Naive B cell (primary cell): ENCODE measurements at regions not wholly inside any gene's neighbourhood (a gene's known extent, or its start where the extent isn't known, plus 50 kb on each side); places are given as distances from the start of the nearest gene placed in this dataset.
"Not testable (repeated sequence)": the region's sequence is repeated elsewhere in the genome, so short reads cannot be mapped to it uniquely, and the experiment has no call there.

Experiments used
- ATAC-seq, 2 donors: fragments of 150-1000 bp; cut with Tn5 transposase; 2 replicates each; pipeline ENCODE4 v1.10.0; 2021; ENCODE audit warnings: low read depth in 2 of 2, mild to moderate bottlenecking in 2 of 2, moderate library complexity in 2 of 2
- DNase-seq: peaks from one replicate; pipeline ENCODE4 v3.0.0; 2022
- H3K27ac Mint-ChIP-seq, 6 donors: one replicate each; pipeline ENCODE4 v1.8.0; 2020 to 2022; ENCODE audit warnings: mild to moderate bottlenecking in 6 of 6, mixed read lengths in 6 of 6, moderate library complexity in 5 of 6, inconsistent platforms in 2 of 6
- H3K27me3 Mint-ChIP-seq, 3 donors: one replicate each; pipeline ENCODE4 v1.8.0; 2021 to 2022; ENCODE audit warnings: mixed read lengths in 3 of 3, mild to moderate bottlenecking in 1 of 3
- H3K36me3 Mint-ChIP-seq, 2 donors: one replicate each; pipeline ENCODE4 v1.8.0; 2020 to 2022; ENCODE audit warnings: mixed read lengths in 2 of 2, inconsistent platforms in 1 of 2, mild to moderate bottlenecking in 1 of 2
- H3K4me1 Mint-ChIP-seq, 3 donors: one replicate each; pipeline ENCODE4 v1.8.0; 2020 to 2022; ENCODE audit warnings: mixed read lengths in 3 of 3, inconsistent platforms in 1 of 3, mild to moderate bottlenecking in 1 of 3, moderate library complexity in 1 of 3
- H3K4me3 Mint-ChIP-seq, 8 donors: one replicate each; pipeline ENCODE4 v1.8.0; 2020 to 2022; ENCODE audit warnings: mild to moderate bottlenecking in 8 of 8, mixed read lengths in 8 of 8, moderate library complexity in 8 of 8, inconsistent platforms in 2 of 8
- H3K9me3 Mint-ChIP-seq, 7 donors: one replicate each; pipeline ENCODE4 v1.8.0; 2020 to 2022; ENCODE audit warnings: mixed read lengths in 7 of 7, mild to moderate bottlenecking in 5 of 7, inconsistent platforms in 2 of 7, moderate library complexity in 1 of 7

DNA sequence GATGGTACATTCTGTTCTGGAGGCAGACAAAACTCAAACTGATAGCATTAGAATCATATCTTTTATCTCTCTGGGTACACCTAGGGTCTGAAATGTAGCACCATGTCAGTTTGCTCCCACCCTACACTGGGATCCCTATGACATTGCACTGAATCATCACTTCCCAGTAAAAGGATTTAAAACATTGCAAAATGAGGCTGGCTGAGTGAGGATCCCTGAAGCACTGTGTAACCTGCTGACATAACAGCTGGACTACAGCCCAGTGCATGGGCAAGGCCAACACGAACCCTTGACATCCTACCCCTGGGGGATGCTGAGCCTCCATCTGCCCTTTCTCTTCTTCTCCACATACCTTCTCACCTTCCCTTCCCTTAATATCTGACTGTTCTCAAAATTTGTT, 253.2 kb downstream of the TTC32 start:
- H3K4me3 Mint-ChIP-seq = no peak overlapping the region
- no peaks in the 10 kb centered on the region for H3K4me1 Mint-ChIP-seq
- peaks cover 0 to 5% (median 0%) of the 10 kb centered on the region in 7 donors for H3K9me3 Mint-ChIP-seq
- H3K36me3 Mint-ChIP-seq = no peaks in the 10 kb centered on the region
- no peak for ATAC-seq
- H3K27ac Mint-ChIP-seq = no peak overlapping the region
- no peak for DNase-seq
- H3K27me3 Mint-ChIP-seq = no peaks in the 10 kb centered on the region

DNA sequence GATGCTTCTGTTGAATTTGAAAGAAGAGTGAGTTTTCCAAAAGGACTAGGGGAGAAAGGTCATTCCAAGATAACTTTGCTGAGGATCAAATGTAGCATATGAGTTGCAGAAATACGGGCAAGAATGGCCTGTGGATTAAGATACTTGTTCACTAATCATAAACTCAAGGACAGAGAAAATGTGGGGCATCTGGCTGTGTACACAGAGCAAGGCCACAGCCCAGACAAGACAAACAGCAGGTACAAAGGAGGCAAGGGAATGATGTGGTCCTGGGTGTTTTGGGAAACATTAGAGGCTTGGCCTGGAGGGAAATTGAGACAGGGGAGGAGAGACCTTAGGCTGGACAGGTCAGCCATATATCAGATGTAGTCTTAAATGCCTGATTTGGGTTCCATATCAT, 254.8 kb downstream of the TTC32 start:
- Mint-ChIP-seq H3K27me3 (no peaks in the 10 kb centered on the region), H3K4me3 (no peak overlapping the region), H3K4me1 (no peaks in the 10 kb centered on the region), H3K27ac (no peak overlapping the region), H3K36me3 (no peaks in the 10 kb centered on the region), H3K9me3 (peaks cover 0 to 5% (median 0%) of the 10 kb centered on the region in 7 donors)
- ATAC-seq (no peak), DNase-seq (no peak)

GRCh38 chr2:19644763-19645162, 257.0 kb downstream of the TTC32 start:
- no peak for ATAC-seq
- H3K27ac Mint-ChIP-seq = no peak overlapping the region
- H3K4me3 Mint-ChIP-seq = no peak overlapping the region
- no peaks in the 10 kb centered on the region for H3K36me3 Mint-ChIP-seq
- H3K27me3 Mint-ChIP-seq = peaks cover 0 to 8% (median 0%) of the 10 kb centered on the region in 3 donors
- no peaks in the 10 kb centered on the region for H3K4me1 Mint-ChIP-seq
- no peak for DNase-seq
- peaks cover 0 to 10% (median 0%) of the 10 kb centered on the region in 7 donors for H3K9me3 Mint-ChIP-seq

GRCh38 chr2:19643117-19643518, 258.7 kb downstream of the TTC32 start:
- H3K9me3 Mint-ChIP-seq = peaks cover 0 to 10% (median 0%) of the 10 kb centered on the region in 7 donors
- no peaks in the 10 kb centered on the region for H3K4me1 Mint-ChIP-seq
- ATAC-seq = no peak

GRCh38 chr2:19642501-19642900, 259.3 kb downstream of the TTC32 start:
- H3K27me3 Mint-ChIP-seq = peaks cover 0 to 8% (median 0%) of the 10 kb centered on the region in 3 donors
- H3K9me3 Mint-ChIP-seq = peaks cover 0 to 10% (median 0%) of the 10 kb centered on the region in 7 donors
- H3K4me1 Mint-ChIP-seq = no peaks in the 10 kb centered on the region
- no peaks in the 10 kb centered on the region for H3K36me3 Mint-ChIP-seq
- DNase-seq (no peak), ATAC-seq (no peak)
- H3K4me3 Mint-ChIP-seq = no peak overlapping the region
- H3K27ac Mint-ChIP-seq = no peak overlapping the region

More at GRCh38 chr2:19643117-19643518, 258.7 kb downstream of the TTC32 start:
- Mint-ChIP-seq H3K36me3 (no peaks in the 10 kb centered on the region), H3K4me3 (no peak overlapping the region), H3K27ac (no peak overlapping the region), H3K27me3 (peaks cover 0 to 8% (median 0%) of the 10 kb centered on the region in 3 donors)
- no peak for DNase-seq

- H3K4me3 Mint-ChIP-seq = no peak overlapping the region
- peaks cover 0 to 13% (median 4%) of the 10 kb centered on the region in 3 donors for H3K27me3 Mint-ChIP-seq
- no peaks in the 10 kb centered on the region for H3K36me3 Mint-ChIP-seq
- ATAC-seq (no peak), DNase-seq (no peak)
- no peak overlapping the region for H3K27ac Mint-ChIP-seq
- H3K4me1 Mint-ChIP-seq = no peaks in the 10 kb centered on the region
- peaks cover 0 to 10% (median 0%) of the 10 kb centered on the region in 7 donors for H3K9me3 Mint-ChIP-seq
These were observed 265.8 kb downstream of the TTC32 start for GRCh38 chr2:19635951-19636510.

GRCh38 chr2:19632403-19632991, 269.3 kb downstream of the TTC32 start:
- Mint-ChIP-seq H3K9me3 (peaks cover 0 to 17% (median 10%) of the 10 kb centered on the region in 7 donors), H3K27me3 (peaks cover 0 to 13% (median 3%) of the 10 kb centered on the region in 3 donors), H3K27ac (no peak overlapping the region), H3K4me1 (no peaks in the 10 kb centered on the region), H3K4me3 (no peak overlapping the region), H3K36me3 (no peaks in the 10 kb centered on the region)
- ATAC-seq (no peak), DNase-seq (no peak)

DNA sequence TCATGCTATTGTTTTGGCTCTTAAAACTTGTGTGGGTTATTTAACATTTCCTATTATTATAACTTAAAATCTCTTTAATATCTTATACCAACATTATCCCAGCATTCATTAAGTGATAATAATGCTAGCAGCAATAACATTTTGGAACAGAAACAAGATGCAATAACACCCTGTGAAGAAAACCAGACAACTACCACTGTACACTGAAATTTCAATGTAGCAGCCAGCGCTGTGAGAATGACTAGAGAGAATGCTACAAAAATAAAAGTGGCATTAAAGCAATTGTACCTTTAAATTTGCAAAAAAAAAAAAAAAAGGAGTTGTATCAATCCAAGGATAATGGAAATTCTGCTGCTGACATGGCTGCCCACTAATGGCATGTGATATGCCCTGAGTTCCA, 269.9 kb downstream of the TTC32 start:
- Mint-ChIP-seq H3K9me3 (peaks cover 2 to 23% (median 13%) of the 10 kb centered on the region in 7 donors), H3K36me3 (peaks cover 0 to 5% of the 10 kb centered on the region in 2 donors), H3K4me3 (no peak overlapping the region), H3K27me3 (peaks cover 0 to 13% (median 3%) of the 10 kb centered on the region in 3 donors), H3K27ac (no peak overlapping the region), H3K4me1 (no peaks in the 10 kb centered on the region)
- ATAC-seq (no peak), DNase-seq (no peak)

DNA sequence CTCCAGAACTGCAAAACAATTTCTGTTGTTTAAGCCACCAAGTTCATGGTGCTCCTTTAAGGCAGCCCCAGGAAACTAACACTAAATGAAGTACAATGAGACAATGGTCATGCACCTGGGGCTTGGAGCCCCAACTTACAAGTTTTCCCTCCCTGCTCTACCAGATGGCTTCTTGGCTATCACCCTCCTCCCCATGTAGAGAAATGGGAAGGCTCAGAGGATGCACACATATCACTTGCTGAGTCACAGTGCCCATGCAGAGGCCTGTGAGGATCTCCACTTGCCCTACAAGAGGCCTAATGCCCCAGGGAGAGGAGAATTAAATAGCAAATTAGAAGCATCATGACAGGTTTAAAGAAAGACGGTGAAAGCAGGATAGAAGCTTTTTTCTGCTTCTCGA, 270.9 kb downstream of the TTC32 start:
- Mint-ChIP-seq H3K27me3 (peaks cover 0 to 13% (median 3%) of the 10 kb centered on the region in 3 donors), H3K36me3 (peaks cover 0 to 11% of the 10 kb centered on the region in 2 donors), H3K9me3 (peaks cover 9 to 28% (median 14%) of the 10 kb centered on the region in 7 donors), H3K4me1 (no peaks in the 10 kb centered on the region), H3K4me3 (no peak overlapping the region), H3K27ac (no peak overlapping the region)
- DNase-seq = no peak
- no peak for ATAC-seq

DNA sequence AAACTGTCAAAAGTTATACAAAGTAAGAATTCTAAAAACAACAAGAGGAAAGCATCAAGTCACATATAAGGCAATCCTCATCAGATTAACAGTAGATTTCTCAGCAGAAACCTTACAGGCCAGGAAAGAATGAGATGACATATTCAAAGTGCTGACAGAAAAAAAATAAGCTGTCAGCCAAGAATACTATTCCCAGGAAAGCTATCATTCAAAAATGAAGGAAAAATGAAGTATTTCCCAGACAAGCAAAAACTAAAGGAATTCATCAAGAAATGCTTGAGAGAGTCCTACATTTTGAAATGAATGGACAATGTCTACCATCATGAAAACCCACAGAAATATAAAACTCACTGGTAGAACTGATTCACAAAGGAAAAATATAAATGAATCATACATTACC, 268.9 kb upstream of the OSR1 start:
- DNase-seq = no peak
- Mint-ChIP-seq H3K9me3 (peaks cover 9 to 28% (median 13%) of the 10 kb centered on the region in 7 donors), H3K27ac (no peak overlapping the region), H3K27me3 (peaks cover 0 to 4% (median 0%) of the 10 kb centered on the region in 3 donors), H3K4me1 (no peaks in the 10 kb centered on the region), H3K4me3 (no peak overlapping the region), H3K36me3 (peaks cover 0 to 11% of the 10 kb centered on the region in 2 donors)
- ATAC-seq = no peak

GRCh38 chr2:19623488-19623887, 265.1 kb upstream of the OSR1 start:
- Mint-ChIP-seq H3K36me3 (peaks cover 0 to 11% of the 10 kb centered on the region in 2 donors), H3K9me3 (peaks cover 5 to 29% (median 16%) of the 10 kb centered on the region in 7 donors), H3K27me3 (peaks cover 0 to 4% (median 0%) of the 10 kb centered on the region in 3 donors), H3K4me3 (no peak overlapping the region), H3K27ac (no peak overlapping the region), H3K4me1 (no peaks in the 10 kb centered on the region)
- DNase-seq (no peak), ATAC-seq (no peak)

DNA sequence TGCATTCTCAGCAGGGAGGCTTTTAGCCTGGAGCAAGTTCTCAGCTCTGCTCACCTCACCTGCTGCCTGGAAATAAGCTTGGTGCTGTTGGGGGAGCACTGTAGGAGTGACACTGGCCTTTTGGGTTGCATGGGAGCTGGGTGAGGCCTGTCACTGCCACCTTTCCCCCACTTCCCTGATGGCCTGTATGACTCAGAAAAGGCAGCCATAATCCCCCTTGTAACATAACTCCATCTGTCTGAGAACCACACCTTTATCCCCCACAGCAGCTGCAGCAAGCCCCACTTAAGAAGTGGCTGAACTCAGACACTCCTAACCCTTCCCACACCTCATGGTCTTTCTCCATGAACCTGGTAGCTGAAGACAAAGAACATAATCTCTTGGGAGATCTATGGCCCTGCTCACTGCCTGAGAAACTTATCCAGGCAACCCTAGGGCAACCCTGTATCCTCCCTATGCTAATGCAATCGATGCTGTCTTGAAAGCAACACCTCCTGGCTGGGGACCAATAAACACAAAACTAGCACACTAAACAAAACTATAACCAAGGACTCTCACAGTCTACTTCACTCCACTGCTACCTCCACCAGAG, 258.9 kb upstream of the OSR1 start:
- no peaks in the 10 kb centered on the region for H3K27me3 Mint-ChIP-seq
- H3K4me1 Mint-ChIP-seq = no peaks in the 10 kb centered on the region
- peaks cover 18 to 54% (median 37%) of the 10 kb centered on the region in 7 donors for H3K9me3 Mint-ChIP-seq
- peak overlapping the region in 1 of 6 donors; percentile 76 for H3K27ac Mint-ChIP-seq
- H3K4me3 Mint-ChIP-seq = no peak overlapping the region
- ATAC-seq (no peak), DNase-seq (no peak)
- peaks cover 0 to 19% of the 10 kb centered on the region in 2 donors for H3K36me3 Mint-ChIP-seq

- not testable (repeated sequence) for H3K27me3 Mint-ChIP-seq, DNase-seq, H3K4me1 Mint-ChIP-seq, H3K27ac Mint-ChIP-seq, H3K4me3 Mint-ChIP-seq, ATAC-seq
- H3K36me3 Mint-ChIP-seq = peaks cover 0 to 19% of the 10 kb centered on the region in 2 donors
- H3K9me3 Mint-ChIP-seq = peaks cover 18 to 60% (median 37%) of the 10 kb centered on the region in 7 donors
These were observed 257.0 kb upstream of the OSR1 start for GRCh38 chr2:19615402-19615801.

DNA sequence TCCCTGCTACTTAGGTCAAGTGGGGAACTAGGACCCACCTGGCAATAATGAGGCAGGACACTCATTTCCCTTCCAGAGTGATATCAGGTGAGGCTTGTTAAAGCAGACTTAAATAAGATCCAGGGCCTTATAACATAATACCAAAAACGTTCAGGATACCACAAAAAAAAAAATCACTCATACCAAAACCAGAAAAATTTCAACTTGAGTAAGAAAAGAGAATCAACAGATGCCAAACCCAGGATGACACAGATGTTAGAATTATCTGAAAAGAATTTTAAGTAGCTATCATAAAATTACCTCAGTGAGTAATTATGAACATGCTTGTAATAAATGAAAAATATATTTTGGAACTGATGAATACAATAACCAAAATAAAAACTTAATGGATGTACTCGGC, 255.6 kb upstream of the OSR1 start:
- H3K9me3 Mint-ChIP-seq = peaks cover 20 to 56% (median 37%) of the 10 kb centered on the region in 7 donors
- H3K4me3 Mint-ChIP-seq = no peak overlapping the region
- H3K27ac Mint-ChIP-seq = no peak overlapping the region
- peaks cover 0 to 5% (median 0%) of the 10 kb centered on the region in 3 donors for H3K27me3 Mint-ChIP-seq
- ATAC-seq (no peak), DNase-seq (no peak)
- H3K36me3 Mint-ChIP-seq = peaks cover 0 to 19% of the 10 kb centered on the region in 2 donors
- no peaks in the 10 kb centered on the region for H3K4me1 Mint-ChIP-seq
